Glutamatergic neuron (in vitro differentiated cells): ENCODE measurements at regions not wholly inside any gene's neighbourhood (a gene's known extent, or its start where the extent isn't known, plus 50 kb on each side); places are given as distances from the start of the nearest gene placed in this dataset.

ENCODE experiments used
- DNase-seq: peaks from one replicate; pipeline ENCODE4 v3.0.0; 2022
- H3K27ac Mint-ChIP-seq: one replicate; pipeline ENCODE4 v1.8.0; 2020; ENCODE audit warnings: mild to moderate bottlenecking, mixed read lengths, inconsistent platforms; ENCODE audit not compliant: unreplicated experiment
- H3K27me3 Mint-ChIP-seq: one replicate; pipeline ENCODE4 v1.8.0; 2020; ENCODE audit warnings: mild to moderate bottlenecking, moderate library complexity, mixed read lengths, inconsistent platforms; ENCODE audit not compliant: unreplicated experiment
- H3K36me3 Mint-ChIP-seq: one replicate; pipeline ENCODE4 v1.8.0; 2020; ENCODE audit warnings: mild to moderate bottlenecking, mixed read lengths, inconsistent platforms; ENCODE audit not compliant: unreplicated experiment
- H3K4me1 Mint-ChIP-seq: one replicate; pipeline ENCODE4 v1.8.0; 2020; ENCODE audit warnings: mild to moderate bottlenecking, low read depth, mixed read lengths, inconsistent platforms; ENCODE audit not compliant: unreplicated experiment
- H3K4me3 Mint-ChIP-seq: one replicate; pipeline ENCODE4 v1.8.0; 2020; ENCODE audit warnings: mild to moderate bottlenecking, mixed read lengths, inconsistent platforms; ENCODE audit not compliant: unreplicated experiment
- H3K9me3 Mint-ChIP-seq: one replicate; pipeline ENCODE4 v1.8.0; 2020; ENCODE audit warnings: mild to moderate bottlenecking, moderate library complexity, mixed read lengths, inconsistent platforms; ENCODE audit not compliant: unreplicated experiment
- TF ChIP-seq, protein P1 (sequence below): fragments of 200-600 bp; sonication (generic); IDR thresholded peaks from one replicate; pipeline ENCODE4 v1.5.0; 2021; ENCODE audit not compliant: partially characterized antibody, unreplicated experiment

DNA sequence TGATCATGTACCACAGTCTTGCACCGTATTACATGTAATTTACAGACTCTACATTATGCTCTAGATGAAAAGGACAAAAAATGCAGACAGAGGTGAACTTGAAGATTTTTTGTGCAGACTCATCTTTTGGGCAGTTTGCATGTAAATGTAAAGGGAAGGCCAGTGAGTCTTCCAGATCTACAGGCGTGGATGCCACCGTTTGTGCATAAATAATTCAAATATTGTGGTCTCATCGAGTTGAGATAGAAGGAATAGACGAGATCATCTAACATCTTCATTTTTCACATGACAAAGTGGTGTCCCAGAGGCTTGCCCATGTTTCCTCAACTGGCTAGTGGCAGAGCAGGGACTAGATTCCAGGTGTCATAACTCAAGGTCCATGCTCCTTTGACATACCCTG, 125.2 kb downstream of the ALX1 start:
- H3K4me1 Mint-ChIP-seq, result no peaks in the 10 kb centered on the region

DNA sequence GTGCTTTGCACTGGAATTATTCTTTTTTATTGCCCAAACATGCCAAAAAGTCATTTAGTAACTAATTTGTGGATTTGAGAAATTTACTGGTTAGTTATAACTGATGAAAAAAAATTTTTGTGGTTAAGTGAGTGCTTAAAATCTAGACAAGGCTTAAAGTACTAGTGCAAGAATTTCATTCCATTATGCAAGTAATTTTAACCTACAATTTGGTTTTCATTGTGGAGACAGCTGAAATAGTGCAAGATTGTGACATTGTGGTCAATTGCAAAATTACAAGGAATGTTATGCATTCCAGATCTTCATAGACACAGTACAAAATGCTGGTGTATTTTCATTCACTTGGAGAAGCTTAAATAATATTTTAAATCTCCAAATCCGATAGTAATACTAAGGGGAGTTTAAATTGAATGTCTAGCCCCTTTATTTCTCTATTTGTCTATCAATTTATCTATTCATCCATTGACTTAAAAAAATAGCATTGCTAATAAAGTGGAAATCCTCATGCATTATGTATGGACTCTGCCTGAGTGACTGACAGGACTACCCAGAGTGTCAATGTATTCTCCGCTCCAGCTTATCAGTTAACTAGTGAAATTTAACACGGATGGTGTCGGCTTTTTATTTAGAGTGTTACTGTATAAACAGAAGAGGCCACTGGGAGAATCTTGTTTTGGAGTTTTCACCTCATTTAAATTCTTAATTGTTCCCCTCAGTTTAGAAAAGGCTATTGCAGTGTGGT, 125.9 kb downstream of the ALX1 start:
- TF ChIP-seq, protein P1, sequence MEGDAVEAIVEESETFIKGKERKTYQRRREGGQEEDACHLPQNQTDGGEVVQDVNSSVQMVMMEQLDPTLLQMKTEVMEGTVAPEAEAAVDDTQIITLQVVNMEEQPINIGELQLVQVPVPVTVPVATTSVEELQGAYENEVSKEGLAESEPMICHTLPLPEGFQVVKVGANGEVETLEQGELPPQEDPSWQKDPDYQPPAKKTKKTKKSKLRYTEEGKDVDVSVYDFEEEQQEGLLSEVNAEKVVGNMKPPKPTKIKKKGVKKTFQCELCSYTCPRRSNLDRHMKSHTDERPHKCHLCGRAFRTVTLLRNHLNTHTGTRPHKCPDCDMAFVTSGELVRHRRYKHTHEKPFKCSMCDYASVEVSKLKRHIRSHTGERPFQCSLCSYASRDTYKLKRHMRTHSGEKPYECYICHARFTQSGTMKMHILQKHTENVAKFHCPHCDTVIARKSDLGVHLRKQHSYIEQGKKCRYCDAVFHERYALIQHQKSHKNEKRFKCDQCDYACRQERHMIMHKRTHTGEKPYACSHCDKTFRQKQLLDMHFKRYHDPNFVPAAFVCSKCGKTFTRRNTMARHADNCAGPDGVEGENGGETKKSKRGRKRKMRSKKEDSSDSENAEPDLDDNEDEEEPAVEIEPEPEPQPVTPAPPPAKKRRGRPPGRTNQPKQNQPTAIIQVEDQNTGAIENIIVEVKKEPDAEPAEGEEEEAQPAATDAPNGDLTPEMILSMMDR, result no peak
- H3K9me3 Mint-ChIP-seq, result no peaks in the 10 kb centered on the region
- no peak overlapping the region for H3K27ac Mint-ChIP-seq
- H3K27me3 Mint-ChIP-seq, result no peaks in the 10 kb centered on the region
- H3K4me3 Mint-ChIP-seq, result no peak overlapping the region
- H3K36me3 Mint-ChIP-seq, result no peaks in the 10 kb centered on the region
- H3K4me1 Mint-ChIP-seq, result no peaks in the 10 kb centered on the region
- no peak for DNase-seq

More for the DNA sequence above, 125.2 kb downstream of the ALX1 start:
- Mint-ChIP-seq H3K9me3 (no peaks in the 10 kb centered on the region), H3K4me3 (no peak overlapping the region), H3K27ac (no peak overlapping the region), H3K27me3 (no peaks in the 10 kb centered on the region), H3K36me3 (no peaks in the 10 kb centered on the region)
- TF ChIP-seq, protein P1, result no peak
- DNase-seq, result no peak

DNA sequence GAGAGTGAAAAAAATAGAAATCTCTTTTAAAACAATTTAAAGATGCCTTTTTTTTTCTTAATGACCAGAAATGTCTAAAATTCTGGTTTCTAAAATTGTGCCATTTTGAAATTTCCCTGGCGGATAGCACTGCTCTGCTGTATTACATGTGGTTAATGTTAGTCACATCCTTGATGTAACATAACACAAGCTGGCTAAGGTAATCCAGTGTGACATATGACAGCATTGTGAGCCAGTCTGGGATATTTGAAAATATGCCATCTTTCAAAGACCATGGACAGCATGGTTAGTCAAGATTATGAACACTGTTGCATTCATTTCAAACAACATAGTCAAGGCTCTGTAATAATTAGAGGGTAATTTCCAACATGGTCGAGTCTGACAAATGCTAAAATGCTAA, 133.2 kb downstream of the ALX1 start:
- no peak overlapping the region for H3K27ac Mint-ChIP-seq
- no peaks in the 10 kb centered on the region for H3K9me3 Mint-ChIP-seq

DNA sequence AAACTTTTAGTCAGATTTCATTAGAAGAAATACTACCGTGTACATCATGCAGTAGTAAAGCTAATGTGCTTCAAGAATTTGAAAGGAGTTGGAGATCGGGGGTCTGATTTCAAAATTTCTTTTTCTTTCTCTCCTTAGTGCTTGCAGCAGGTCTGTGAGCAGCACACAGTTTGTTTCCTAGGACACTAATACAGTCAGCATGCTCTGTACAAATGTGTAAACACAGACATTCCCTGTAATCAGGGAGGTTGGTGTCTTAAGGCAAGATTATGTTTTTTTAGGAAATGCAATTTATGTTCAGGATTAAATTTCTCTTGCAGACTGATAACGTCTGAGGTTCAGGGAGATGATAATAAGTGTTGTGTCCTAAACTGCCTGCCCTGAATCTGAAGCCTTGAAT, 142.7 kb downstream of the ALX1 start:
- Mint-ChIP-seq H3K4me3 (no peak overlapping the region), H3K4me1 (no peaks in the 10 kb centered on the region), H3K36me3 (no peaks in the 10 kb centered on the region), H3K27ac (no peak overlapping the region), H3K27me3 (no peaks in the 10 kb centered on the region), H3K9me3 (peaks cover 1% of the 10 kb centered on the region)
- DNase-seq, result no peak
- TF ChIP-seq, protein P1, result no peak

More for the DNA sequence above, 133.2 kb downstream of the ALX1 start:
- no peak for DNase-seq
- H3K4me1 Mint-ChIP-seq, result no peaks in the 10 kb centered on the region
- no peak overlapping the region for H3K4me3 Mint-ChIP-seq
- TF ChIP-seq, protein P1, result no peak
- H3K36me3 Mint-ChIP-seq, result no peaks in the 10 kb centered on the region
- H3K27me3 Mint-ChIP-seq, result no peaks in the 10 kb centered on the region

DNA sequence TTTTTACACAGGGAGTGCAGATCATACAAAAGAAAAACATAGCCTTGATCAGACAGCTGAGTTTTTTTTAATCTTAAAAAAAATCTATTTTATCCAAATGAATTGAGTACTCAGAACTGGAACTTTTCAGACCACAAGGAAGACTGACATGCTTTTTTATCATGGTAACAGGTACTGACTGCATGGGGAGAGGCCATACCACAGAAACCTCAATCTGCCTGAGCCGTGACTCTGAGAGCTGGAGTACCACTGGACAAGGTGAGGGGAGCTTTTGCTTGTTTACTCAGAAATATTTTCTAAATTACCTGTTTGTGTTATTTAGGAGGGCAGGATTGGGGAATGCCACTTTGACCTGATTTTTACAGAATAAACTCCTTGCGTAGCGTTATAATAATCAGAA, 143.9 kb downstream of the ALX1 start:
- no peak overlapping the region for H3K27ac Mint-ChIP-seq
- H3K27me3 Mint-ChIP-seq, result no peaks in the 10 kb centered on the region
- TF ChIP-seq, protein P1, result no peak

More for the DNA sequence above, 143.9 kb downstream of the ALX1 start:
- Mint-ChIP-seq H3K9me3 (peaks cover 1% of the 10 kb centered on the region), H3K36me3 (no peaks in the 10 kb centered on the region), H3K4me1 (no peaks in the 10 kb centered on the region), H3K4me3 (no peak overlapping the region)
- DNase-seq, result no peak
